LNCaP clone FGC (cell line): ENCODE measurements at regions not wholly inside any gene's neighbourhood (a gene's known extent, or its start where the extent isn't known, plus 50 kb on each side); places are given as distances from the start of the nearest gene placed in this dataset.

Experiments used
- DNase-seq: peaks from one replicate; pipeline ENCODE4 v3.0.0-alpha.2; 2011; ENCODE audit warnings: low read depth
- H3K4me3 ChIP-seq: 2 replicates; pipeline ENCODE4 v1.5.1; 2011; ENCODE audit warnings: mild to moderate bottlenecking, low read depth, low read length, control low read depth
- TF ChIP-seq, protein P1 (sequence below): IDR thresholded peaks from 2 replicates; pipeline ENCODE4 v1.5.1; 2012; ENCODE audit warnings: mild to moderate bottlenecking; ENCODE audit not compliant: control insufficient read depth, insufficient read depth; ENCODE audit errors: extremely low read depth

DNA sequence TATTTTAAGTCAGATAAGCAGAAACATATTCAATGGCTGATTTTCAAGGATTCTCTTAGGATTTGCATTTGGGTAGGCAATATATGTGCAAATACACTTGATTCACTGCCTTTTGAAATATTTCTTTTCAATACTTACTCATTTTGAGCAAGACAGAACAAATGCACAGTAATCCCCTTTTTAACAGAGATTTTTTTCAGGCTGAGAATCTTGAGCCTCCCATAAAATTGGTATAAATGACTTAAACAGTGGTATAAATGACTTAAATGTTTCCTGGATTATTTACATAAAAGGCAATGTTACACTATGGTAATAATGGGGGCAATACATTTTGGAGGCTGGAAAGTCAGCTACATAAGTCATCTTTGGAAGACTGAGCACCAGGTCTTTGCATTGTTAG is 389.0 kb downstream of the OLFM4 start:
- TF ChIP-seq, protein P1, sequence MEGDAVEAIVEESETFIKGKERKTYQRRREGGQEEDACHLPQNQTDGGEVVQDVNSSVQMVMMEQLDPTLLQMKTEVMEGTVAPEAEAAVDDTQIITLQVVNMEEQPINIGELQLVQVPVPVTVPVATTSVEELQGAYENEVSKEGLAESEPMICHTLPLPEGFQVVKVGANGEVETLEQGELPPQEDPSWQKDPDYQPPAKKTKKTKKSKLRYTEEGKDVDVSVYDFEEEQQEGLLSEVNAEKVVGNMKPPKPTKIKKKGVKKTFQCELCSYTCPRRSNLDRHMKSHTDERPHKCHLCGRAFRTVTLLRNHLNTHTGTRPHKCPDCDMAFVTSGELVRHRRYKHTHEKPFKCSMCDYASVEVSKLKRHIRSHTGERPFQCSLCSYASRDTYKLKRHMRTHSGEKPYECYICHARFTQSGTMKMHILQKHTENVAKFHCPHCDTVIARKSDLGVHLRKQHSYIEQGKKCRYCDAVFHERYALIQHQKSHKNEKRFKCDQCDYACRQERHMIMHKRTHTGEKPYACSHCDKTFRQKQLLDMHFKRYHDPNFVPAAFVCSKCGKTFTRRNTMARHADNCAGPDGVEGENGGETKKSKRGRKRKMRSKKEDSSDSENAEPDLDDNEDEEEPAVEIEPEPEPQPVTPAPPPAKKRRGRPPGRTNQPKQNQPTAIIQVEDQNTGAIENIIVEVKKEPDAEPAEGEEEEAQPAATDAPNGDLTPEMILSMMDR = no peak
- H3K4me3 ChIP-seq = no peak overlapping the region
- DNase-seq = no peak

DNA sequence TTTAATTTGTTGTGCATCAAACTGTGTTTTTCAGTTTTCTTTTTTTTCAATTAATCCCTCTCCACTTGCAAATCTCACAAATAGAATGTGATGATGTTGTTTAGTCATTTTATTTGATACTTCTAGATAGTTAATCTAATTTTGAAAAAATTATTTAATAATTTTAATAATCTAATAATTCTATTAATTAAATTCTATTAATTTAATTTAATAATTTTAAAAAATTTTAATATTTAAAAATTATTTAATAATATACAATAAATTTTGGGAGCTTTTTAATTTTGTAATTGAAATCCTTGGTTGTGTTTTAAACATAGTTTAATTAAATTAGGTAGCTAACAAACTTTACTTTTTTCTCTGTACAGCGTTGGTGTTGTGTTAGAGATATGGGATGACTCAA is 393.8 kb downstream of the OLFM4 start:
- DNase-seq = no peak
- TF ChIP-seq, protein P1 = no peak
- no peak overlapping the region for H3K4me3 ChIP-seq

DNA sequence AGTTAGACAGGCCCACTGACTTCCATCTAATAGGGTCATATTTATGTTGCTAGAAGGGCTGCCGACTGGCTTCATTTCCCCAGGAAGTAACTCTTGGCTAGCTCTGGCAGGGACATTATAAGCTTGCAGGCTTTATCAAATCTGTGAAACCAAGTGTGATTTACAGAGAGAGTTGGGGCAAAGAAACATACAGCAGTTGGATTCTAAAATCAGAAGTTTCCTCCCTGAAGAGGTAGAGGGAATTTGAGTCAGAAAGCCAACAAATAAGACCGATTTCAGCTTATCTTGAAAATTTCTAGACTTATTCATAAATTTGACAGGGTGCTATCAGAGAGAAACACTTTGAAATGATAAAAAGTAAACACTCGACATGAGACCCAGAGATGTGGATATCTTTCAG is 407.8 kb downstream of the OLFM4 start:
- no peak overlapping the region for H3K4me3 ChIP-seq
- TF ChIP-seq, protein P1 = no peak
- no peak for DNase-seq

DNA sequence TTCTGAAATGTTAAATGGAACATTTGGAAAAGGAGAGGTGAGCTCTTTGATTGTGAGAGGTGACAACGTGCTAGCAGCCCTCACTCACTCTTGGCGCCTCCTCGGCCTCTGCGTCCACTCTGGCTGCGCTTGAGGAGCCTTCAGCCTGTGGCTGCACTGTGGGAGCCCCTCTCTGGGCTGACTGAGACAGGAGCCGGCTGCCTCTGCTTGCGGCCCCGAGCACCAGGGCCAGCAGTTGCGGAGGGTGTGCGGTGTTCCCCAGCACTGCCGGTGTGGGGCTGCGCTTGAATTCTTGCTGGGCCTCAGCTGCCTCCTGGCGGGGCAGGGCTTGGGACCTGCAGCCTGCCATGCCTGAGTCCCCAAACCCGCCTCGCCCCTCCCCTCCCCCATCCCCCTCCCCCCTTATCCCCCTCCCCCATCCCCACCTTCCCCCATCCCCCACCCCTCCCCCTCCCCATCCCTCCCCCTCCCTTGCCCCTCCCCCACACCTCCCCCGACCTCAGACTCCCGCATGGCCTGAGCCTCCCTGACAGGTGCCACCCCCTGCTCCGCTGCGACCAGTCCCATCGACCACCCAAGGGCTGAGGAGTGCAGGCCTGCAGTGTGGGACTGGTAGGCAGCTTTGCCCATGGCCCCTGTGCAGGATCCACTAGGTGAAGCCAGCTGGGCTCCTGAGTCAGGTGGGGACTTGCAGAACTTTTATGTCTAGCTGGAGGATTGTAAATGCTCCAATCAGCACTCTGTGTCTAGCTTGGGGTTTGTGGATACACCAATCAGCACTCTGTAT is 411.0 kb downstream of the OLFM4 start:
- no peak for DNase-seq
- TF ChIP-seq, protein P1 = no peak
- no peak overlapping the region for H3K4me3 ChIP-seq

DNA sequence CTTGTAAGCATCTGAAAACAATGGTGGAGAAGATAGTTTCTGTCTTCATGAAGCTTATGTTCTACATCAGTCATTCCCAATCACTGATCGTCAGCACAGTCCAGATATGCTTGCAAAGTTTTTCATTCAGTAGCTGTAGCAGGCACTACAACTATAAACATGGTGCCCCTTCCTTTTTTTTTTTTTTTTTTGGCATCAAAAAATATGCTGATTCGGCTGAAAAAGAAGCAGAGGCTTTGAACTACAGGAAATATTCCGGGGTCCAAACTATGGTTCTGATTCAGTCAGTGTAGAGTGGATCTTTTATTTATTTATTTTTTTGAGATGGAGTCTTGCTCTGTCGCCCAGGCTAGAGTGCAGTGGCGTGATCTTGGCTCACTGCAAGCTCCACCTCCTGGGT is 414.4 kb downstream of the OLFM4 start:
- TF ChIP-seq, protein P1 = no peak
- DNase-seq = no peak
- H3K4me3 ChIP-seq = no peak overlapping the region

DNA sequence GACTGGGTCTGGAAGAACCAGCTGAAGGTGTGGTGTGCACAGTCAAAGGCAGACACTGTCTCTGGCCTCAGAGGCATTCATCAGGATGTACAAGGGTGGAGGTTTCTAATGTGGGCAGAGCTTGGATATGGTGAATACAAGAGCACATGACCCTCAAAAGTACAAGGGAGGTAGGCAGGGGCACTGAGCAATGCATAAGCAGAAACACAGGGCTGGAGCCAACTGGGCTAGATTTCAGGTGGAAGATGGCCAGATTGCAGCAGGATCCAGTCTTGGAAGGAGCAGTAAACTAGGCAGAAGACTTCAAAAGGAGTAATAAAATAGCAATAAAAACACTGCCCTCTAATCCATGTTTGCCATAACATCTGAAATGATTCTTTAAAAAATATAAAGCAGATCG is 417.1 kb downstream of the OLFM4 start:
- DNase-seq = peak; percentile 52
- H3K4me3 ChIP-seq = no peak overlapping the region
- TF ChIP-seq, protein P1 = no peak

DNA sequence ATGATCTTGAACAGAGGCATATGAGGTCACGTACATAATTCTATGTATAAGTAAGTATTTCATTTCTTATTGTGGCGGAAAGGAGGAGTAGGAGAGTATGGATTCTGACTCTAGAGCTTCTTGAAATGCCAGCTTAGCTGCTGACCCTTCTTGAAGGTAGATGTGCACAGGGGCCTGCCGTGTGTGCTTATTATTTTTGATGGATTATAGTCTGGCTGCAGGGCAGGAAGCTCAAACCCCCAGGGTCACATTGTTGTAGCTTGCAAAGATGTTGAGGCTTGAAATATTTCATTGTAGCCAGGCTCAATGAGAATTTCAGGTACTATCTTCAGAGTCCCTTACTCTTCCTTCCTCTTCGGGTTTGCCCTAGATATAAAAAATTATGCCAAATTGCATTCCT is 418.8 kb downstream of the OLFM4 start:
- TF ChIP-seq, protein P1 = no peak

More for the DNA sequence above, 418.8 kb downstream of the OLFM4 start:
- no peak for DNase-seq
- H3K4me3 ChIP-seq = no peak overlapping the region
